PC-9 (cell line): ENCODE measurements at regions not wholly inside any gene's neighbourhood (a gene's known extent, or its start where the extent isn't known, plus 50 kb on each side); places are given as distances from the start of the nearest gene placed in this dataset.

Source experiments
- CTCF ChIP-seq: fragments of 200-600 bp; sonication (generic); conservative IDR thresholded peaks from 2 replicates; pipeline ENCODE4 v1.6.1; 2017; ENCODE audit warnings: mixed run types, antibody characterized with exemption, mild to moderate bottlenecking, moderate library complexity
- EZH2 ChIP-seq: fragments of 200-600 bp; sonication (generic); IDR thresholded peaks from 2 replicates; pipeline ENCODE4 v1.8.0; 2017; ENCODE audit warnings: antibody characterized with exemption, low read depth

- TF ChIP-seq CTCF = peak; percentile 84
- TF ChIP-seq EZH2 = no peak
These were observed 214.5 kb downstream of the ZIC4 start for GRCh38 chr3:147191795-147192385.
